Hepatocyte (in vitro differentiated cells): ENCODE measurements at regions not wholly inside any gene's neighbourhood (a gene's known extent, or its start where the extent isn't known, plus 50 kb on each side); places are given as distances from the start of the nearest gene placed in this dataset.

Experiments
- DNase-seq: peaks from one replicate; pipeline ENCODE4 v3.0.0-alpha.2; 2016; ENCODE audit warnings: low spot score
- H2AFZ ChIP-seq: fragments of 200-600 bp; sonication (generic); 2 replicates; pipeline ENCODE4 v1.6.0; 2016; ENCODE audit warnings: antibody characterized with exemption, mild to moderate bottlenecking
- H3K27ac ChIP-seq: fragments of 200-600 bp; sonication (generic); 2 replicates; pipeline ENCODE4 v1.5.1; 2016; ENCODE audit warnings: mild to moderate bottlenecking
- H3K27me3 ChIP-seq: fragments of 200-600 bp; sonication (generic); 2 replicates; pipeline ENCODE4 v1.6.1; 2016
- H3K36me3 ChIP-seq: fragments of 200-600 bp; sonication (generic); replicated peaks from 2 replicates; pipeline ENCODE4 v1.5.1; 2016; ENCODE audit warnings: low read depth; ENCODE audit not compliant: insufficient read depth
- H3K4me1 ChIP-seq: fragments of 200-600 bp; sonication (generic); 2 replicates; pipeline ENCODE4 v1.5.1; 2016; ENCODE audit warnings: mild to moderate bottlenecking, moderate library complexity; ENCODE audit not compliant: insufficient read depth
- H3K4me2 ChIP-seq: fragments of 200-600 bp; sonication (generic); 2 replicates; pipeline ENCODE4 v1.6.0; 2016
- H3K4me3 ChIP-seq: fragments of 200-600 bp; sonication (generic); 2 replicates; pipeline ENCODE4 v1.5.1; 2016; ENCODE audit warnings: mild to moderate bottlenecking
- H3K79me2 ChIP-seq: fragments of 200-600 bp; sonication (generic); 2 replicates; pipeline ENCODE4 v1.6.0; 2017; ENCODE audit warnings: mild to moderate bottlenecking
- H3K9me2 ChIP-seq: fragments of 200-600 bp; sonication (generic); replicated peaks from 2 replicates; pipeline ENCODE4 v1.6.0; 2017; ENCODE audit warnings: mild to moderate bottlenecking; ENCODE audit not compliant: insufficient read depth
- H3K9me3 ChIP-seq: fragments of 200-600 bp; sonication (generic); 2 replicates; pipeline ENCODE4 v1.5.1; 2016; ENCODE audit warnings: low read depth, mild to moderate bottlenecking
- H4K20me1 ChIP-seq: fragments of 200-600 bp; sonication (generic); 2 replicates; pipeline ENCODE4 v1.6.0; 2016; ENCODE audit warnings: mild to moderate bottlenecking; ENCODE audit not compliant: insufficient read depth, poor library complexity, severe bottlenecking
- CTCF ChIP-seq: fragments of 200-600 bp; sonication (generic); IDR thresholded peaks from 2 replicates; pipeline ENCODE4 v1.5.1; 2016; ENCODE audit warnings: antibody characterized with exemption, mild to moderate bottlenecking; ENCODE audit not compliant: poor library complexity
- EZH2 ChIP-seq: fragments of 200-600 bp; sonication (generic); IDR thresholded peaks from 2 replicates; pipeline ENCODE4 v1.6.1; 2016; ENCODE audit warnings: antibody characterized with exemption, mild to moderate bottlenecking, borderline replicate concordance
- EZH2phosphoT487 ChIP-seq: fragments of 200-600 bp; sonication (generic); IDR thresholded peaks from one replicate; pipeline ENCODE4 v1.6.1; 2018; ENCODE audit warnings: antibody characterized with exemption, mild to moderate bottlenecking, low read depth, moderate library complexity; ENCODE audit not compliant: unreplicated experiment, severe bottlenecking
- WGBS: methylation state at CpG from one replicate; pipeline ENCODE4 v1.1.6; 2016; ENCODE audit warnings: low lambda C conversion rate; ENCODE audit errors: missing lambda C conversion rate; 5-methylcytosine and 5-hydroxymethylcytosine counted together

GRCh38 chr1:181255270-181255929, 166.9 kb downstream of the IER5 start:
- no peak overlapping the region for H2AFZ ChIP-seq
- no peaks in the 10 kb centered on the region for H3K79me2 ChIP-seq
- WGBS = 45% methylated on average over 2 of the region's 2 CpGs
- H3K36me3 ChIP-seq = no peaks in the 10 kb centered on the region
- no peak overlapping the region for H3K27ac ChIP-seq
- H4K20me1 ChIP-seq = no peaks in the 10 kb centered on the region
- H3K27me3 ChIP-seq = no peaks in the 10 kb centered on the region
- no peak overlapping the region for H3K4me2 ChIP-seq
- peaks cover 5% of the 10 kb centered on the region for H3K4me1 ChIP-seq
- DNase-seq = peak; percentile 74
- TF ChIP-seq EZH2phosphoT487 (no peak), EZH2 (no peak), CTCF (no peak)
- H3K9me3 ChIP-seq = no peaks in the 10 kb centered on the region
- H3K9me2 ChIP-seq = no peaks in the 10 kb centered on the region
- no peak overlapping the region for H3K4me3 ChIP-seq

- Histone ChIP-seq H2AFZ (no peak overlapping the region), H3K4me1 (no peaks in the 10 kb centered on the region), H3K79me2 (no peaks in the 10 kb centered on the region), H3K27me3 (no peaks in the 10 kb centered on the region), H4K20me1 (no peaks in the 10 kb centered on the region), H3K4me3 (no peak overlapping the region), H3K9me3 (no peaks in the 10 kb centered on the region), H3K4me2 (no peak overlapping the region), H3K36me3 (no peaks in the 10 kb centered on the region), H3K27ac (no peak overlapping the region), H3K9me2 (no peaks in the 10 kb centered on the region)
- WGBS = 95% methylated on average over 5 of the region's 5 CpGs
- TF ChIP-seq EZH2 = no peak
- no peak for TF ChIP-seq CTCF
- TF ChIP-seq EZH2phosphoT487 = no peak
- DNase-seq = no peak
Observed at GRCh38 chr1:181257117-181257516, 168.6 kb downstream of the IER5 start.

GRCh38 chr1:181259026-181259745, 170.7 kb downstream of the IER5 start:
- WGBS = 71% methylated on average over 5 of the region's 5 CpGs

More at GRCh38 chr1:181259026-181259745, 170.7 kb downstream of the IER5 start:
- Histone ChIP-seq H3K9me3 (no peaks in the 10 kb centered on the region), H3K4me1 (no peaks in the 10 kb centered on the region), H2AFZ (no peak overlapping the region), H3K4me3 (no peak overlapping the region), H3K4me2 (no peak overlapping the region), H3K79me2 (no peaks in the 10 kb centered on the region), H3K27ac (no peak overlapping the region), H3K27me3 (no peaks in the 10 kb centered on the region), H3K9me2 (no peaks in the 10 kb centered on the region), H3K36me3 (no peaks in the 10 kb centered on the region), H4K20me1 (no peaks in the 10 kb centered on the region)
- TF ChIP-seq EZH2phosphoT487 (no peak), EZH2 (no peak), CTCF (no peak)
- no peak for DNase-seq
